Hematopoietic multipotent progenitor cell treated with erythropoietin and hydrocortisone succinate and interleukin-3 and kit ligand, for 15 days (in vitro differentiated cells): ENCODE measurements at regions not wholly inside any gene's neighbourhood (a gene's known extent, or its start where the extent isn't known, plus 50 kb on each side); places are given as distances from the start of the nearest gene placed in this dataset.

ENCODE experiments used
- DNase-seq: peaks from one replicate; pipeline ENCODE4 v3.0.0-alpha.2; 2015; ENCODE audit warnings: low spot score

DNA sequence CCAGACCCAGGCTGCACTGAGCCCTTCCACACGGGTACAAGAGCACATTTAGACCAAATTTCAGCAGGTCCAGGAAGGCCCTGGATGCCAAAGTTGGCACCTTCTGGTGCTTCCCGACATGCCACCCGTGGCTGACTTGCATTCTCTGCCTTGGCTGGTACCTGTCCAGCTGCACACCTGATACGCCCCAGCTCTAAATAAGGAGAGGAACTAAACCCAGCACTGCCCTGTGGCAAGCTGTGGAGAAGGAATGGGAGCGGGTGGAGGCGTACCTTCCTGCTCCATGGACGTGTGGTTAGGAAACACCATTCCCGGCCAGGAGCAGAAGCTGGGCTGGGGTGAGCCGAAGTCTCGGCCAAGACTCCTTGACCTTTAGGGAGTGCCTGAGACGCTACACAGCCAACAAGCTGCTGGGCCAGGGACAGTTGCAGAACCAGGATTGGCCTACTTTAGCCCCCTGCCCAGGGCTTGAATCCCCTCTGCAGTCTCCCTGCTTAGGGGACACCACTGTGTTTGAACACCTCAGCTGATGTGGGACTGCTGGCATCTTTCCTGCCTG is 86.5 kb upstream of the TAF1B start:
- DNase-seq: no peak

- DNase-seq: no peak
Observed at GRCh38 chr2:9757501-9758264, 85.6 kb upstream of the TAF1B start.

DNA sequence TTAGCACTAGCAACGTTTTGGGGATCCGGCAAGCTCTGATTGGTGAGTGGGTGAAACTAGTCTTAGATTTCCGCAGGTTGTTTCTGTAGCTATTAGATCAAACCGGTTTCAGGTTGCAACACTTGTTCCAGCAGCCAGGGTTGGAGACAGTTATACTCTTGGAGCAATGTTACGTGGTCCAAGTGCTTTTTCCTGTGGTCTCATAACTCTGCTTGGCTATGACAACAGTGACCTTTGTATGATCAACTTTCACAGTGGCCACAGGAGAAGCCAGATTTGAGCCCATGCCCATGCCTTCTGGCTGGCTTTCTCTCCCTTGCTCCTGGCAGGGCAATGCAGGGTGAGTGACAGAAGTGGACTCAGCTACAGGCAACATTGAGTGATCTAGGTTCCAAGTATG is 84.5 kb upstream of the TAF1B start:
- DNase-seq: no peak

- DNase-seq: no peak
Observed at GRCh38 chr2:9760069-9760901, 83.0 kb upstream of the TAF1B start.

DNA sequence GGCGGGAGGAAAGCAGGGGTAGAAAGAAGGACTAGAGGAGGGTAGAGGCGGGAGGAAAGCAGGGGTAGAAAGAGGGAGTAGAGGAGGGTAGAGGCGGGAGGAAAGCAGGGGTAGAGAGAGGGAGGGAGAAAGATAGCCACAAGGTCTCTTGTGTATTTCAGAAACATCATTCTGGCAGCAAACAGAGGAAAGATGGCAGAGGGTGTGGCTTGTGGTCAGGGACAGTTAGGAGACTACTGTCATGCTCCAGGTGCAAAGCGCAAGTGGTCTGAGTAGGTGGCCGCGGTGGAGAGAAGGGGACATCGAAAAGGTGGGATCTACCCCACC is 82.4 kb upstream of the TAF1B start:
- DNase-seq: no peak

- DNase-seq: no peak
Observed at GRCh38 chr2:9761577-9761976, 81.7 kb upstream of the TAF1B start.

DNA sequence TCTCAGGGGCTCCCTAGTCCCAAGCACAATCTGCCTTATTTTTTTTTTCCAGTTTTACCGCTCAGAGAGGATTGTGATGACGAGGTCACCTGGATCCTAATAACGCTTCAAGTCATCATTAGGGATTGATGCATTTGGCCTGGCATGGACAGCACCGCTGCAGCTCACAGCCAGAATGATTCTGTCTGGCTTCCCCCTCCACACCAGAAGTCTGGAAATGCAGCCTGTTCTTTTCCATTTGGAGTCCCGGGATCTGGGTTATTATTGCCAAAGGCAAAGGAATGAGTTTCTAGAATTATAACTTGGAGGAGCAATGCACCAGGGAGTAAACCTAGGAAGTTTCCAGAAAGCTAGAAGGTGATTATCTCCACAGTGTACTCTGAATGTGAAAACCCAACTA is 81.1 kb upstream of the TAF1B start:
- no peak for DNase-seq

DNA sequence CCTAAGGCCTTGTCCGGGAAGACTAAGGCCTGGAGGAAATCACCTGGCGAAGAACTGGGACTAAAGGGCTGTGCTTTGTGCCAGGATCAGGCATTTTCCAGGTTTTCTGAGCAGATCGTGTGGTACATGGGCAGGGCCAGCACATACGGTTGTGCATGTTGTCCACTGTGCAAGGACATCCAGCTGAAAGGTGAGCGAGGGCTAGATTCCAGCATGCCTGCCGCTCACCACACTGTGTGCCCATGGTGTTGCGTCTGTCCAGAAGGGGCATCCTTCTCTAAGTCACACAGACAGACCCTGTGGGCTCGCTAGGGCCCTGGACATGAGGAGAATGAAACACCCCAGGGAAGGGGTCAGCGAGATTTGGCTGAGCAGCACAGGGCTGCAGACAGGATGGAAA is 80.3 kb upstream of the TAF1B start:
- no peak for DNase-seq

DNA sequence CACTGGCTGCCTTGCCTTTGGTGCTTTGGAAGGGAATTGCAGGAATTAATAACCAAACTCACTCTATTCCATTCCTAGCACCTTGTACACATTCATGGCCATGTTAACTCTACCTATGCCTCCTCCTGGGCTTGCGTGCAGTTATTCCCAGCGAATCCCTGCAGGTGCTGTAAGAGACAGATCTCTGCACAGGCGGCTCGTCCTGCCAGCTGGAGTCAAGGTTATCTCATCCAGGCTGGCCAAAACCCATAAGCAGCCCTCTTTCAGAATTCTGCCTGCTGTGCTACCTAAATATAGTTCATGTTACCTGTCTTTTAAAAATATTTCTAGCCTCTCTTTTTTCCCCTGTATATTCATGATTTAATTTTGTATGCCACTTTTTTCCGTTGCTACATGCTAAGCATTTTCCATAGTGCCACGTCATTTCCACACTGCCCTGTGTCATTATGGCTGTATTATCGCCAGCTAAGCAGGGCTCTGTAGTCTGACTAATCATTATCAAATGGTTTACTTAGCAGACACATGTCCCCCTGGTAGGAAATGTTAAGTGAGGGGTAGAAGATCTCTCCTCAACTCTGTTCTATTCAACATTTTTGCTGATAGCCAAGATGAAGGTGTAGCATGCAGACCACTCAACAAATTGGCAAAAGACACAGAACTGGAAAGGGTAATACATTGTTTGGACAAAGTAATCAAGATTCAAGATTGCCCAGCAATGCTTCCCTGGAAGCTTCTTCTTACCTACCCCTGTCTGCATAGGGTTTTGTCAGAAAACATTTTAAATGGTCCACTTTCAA is 79.7 kb upstream of the TAF1B start:
- DNase-seq: peak; percentile 35

DNA sequence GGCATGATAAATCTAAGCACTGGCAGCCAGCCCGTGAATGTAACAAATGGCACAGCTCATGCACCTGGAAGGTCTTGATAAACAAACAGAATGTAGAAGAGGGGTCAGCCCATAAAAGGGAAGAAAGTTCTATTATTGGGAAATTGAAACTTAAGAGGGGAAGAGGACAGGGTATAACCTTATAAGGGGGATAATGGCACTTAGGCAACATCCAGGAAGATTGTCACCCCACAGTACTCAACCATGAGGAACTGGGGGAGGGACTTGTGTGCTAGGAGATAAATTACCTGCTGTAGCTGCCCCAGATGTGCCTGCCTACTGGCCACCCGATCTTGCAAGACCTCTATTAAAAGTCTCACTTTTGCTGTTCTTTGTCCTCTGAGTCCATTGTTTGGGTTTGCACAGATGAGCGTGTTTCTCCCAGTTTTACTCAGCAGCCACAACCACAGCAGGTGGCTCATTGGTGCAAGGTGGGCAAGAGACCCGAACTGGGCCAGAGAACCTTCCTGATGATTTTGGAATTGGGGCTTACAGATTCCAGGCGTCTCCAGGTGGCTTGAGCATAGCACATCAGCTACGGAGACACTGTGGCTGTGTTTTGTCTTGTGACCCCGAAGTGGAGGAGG is 79.0 kb upstream of the TAF1B start:
- no peak for DNase-seq

DNA sequence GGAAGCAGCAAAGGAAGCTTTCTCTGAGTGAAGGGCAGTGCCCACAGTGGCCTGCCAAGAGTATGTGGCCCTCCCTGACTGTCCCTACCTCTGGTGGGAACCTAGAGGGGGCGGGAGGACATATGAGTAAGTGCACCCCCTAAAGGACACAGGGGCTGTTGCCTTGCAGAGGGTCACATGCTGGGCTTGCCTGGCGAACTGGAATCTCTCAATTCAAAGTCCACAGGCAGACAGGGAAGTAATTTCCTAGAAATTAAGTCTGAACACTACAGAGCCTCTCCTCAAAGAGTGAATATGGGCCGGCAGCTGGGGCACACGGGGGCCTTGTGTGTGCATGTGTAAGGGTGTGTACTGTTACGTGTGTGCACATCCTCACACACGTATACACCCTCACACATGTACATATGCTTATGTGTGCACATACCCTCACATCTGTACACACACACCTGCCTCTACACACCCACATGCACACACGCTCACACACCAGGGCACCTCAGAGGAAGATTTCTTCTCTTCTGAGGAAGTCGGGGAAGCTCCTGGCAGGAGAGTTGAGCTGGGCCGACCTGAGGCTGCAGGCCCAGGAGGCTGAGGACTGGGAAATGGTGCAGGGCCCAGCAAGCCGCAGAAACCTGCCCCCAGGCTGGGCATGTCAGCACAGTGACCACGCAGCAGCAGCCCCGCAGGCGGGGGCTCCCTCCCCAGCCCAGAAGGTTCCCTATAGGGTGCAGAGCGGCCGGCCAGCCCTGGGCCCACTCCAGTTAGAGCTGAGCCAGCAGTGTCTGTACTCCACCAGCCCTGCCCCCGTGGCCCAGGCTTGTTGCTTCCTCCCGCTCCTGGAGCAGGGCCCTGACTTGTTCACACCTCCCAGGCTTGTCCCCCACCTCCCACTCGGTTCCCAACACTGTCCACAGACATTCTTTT is 77.4 kb upstream of the TAF1B start:
- no peak for DNase-seq

- DNase-seq: no peak
Observed at GRCh38 chr2:9767656-9768281, 75.5 kb upstream of the TAF1B start.

GRCh38 chr2:9768388-9768787 is 74.9 kb upstream of the TAF1B start:
- no peak for DNase-seq

DNA sequence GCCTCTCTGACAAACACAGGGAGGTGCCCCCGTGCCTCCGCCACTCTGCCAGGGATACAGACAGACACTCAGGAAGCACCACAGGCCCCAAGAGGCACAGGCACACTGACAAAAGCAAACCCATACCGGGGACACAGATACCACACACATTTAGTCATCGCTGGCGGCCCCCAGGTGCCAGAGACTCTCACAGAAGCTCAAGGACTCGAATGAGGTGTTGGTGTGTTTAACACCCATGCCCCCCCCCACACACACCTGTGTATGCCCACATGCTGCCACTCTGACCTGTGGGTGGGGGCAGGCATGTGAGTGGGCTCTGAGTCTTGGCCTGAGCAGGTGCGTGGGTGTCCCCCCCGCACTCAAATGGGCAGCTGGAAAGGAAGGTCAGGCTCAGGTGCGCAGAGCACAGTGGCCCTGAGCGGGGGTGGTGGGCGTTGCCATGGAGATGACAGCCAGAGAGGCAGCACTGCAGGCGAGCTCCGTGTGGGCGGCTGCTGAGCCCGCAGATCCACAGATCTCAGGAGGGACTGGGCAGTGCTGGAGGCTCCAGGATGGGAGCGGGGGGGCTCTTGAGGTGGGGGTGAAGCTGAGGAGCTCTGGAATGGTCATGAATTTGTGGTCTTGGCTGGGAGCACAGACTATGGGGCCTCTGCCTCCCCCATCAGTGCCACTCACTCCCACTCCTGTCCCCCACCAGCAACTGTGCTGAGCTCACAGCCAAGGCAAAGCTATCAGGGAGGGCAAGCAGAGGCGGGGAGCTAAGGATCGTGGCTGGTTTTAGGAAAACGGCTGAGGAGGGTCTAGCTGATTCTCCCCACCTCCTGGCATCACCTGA is 73.9 kb upstream of the TAF1B start:
- DNase-seq: no peak

DNA sequence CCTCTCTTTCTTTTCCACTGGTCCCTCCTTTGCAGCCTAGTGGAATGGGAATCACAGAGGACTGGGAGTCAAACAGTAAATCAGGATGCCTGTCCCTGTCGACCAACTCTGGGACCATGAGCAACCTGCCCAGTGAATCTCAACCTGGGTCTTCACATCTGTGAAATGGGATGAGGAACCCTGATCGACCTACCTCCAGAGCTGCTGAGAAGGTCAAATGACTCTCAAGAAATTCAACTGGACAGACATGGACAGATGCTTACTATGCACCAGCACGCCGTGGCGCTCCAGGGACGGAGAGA is 73.3 kb upstream of the TAF1B start:
- DNase-seq: no peak

- peak; percentile 11 for DNase-seq
Observed at GRCh38 chr2:9770308-9771100, 72.8 kb upstream of the TAF1B start.

DNA sequence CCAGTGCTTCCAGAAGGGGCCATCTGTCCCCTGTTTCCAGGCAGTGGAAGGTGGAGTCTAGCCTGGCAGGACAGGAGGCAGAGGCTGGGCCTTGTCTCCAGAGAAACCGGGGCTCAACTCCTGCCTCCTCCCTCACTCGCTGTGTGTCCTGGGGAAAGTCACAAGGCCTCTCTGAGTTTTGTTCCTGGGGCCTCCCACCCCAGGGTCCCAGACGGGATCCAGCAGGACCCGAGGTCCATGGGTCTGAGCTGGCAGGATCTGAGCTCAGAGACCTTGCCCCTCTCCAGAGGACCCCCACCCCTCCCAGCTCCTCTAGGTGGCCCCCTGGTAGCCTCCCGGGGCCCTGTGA is 72.2 kb upstream of the TAF1B start:
- DNase-seq: no peak

- DNase-seq: no peak
Observed at GRCh38 chr2:9771481-9772017, 71.7 kb upstream of the TAF1B start.
